ENCODE measurements at regions not wholly inside any gene's neighbourhood (a gene's known extent, or its start where the extent isn't known, plus 50 kb on each side); places are given as distances from the start of the nearest gene placed in this dataset.

- TF ChIP-seq CTCF (IDR thresholded peaks at IDR 0.05), result no peak
- intact Hi-C loops (cut with DNase I, micrococcal nuclease), result no loop called here
- ATAC-seq (no peak), DNase-seq (no peak)
- no peaks in the 10 kb centered on the region for H3K36me3 ChIP-seq (ENCODE audit: low read depth)
- no peaks in the 10 kb centered on the region for H3K9me3 ChIP-seq
- no peak overlapping the region for H3K4me3 ChIP-seq
- no peaks in the 10 kb centered on the region for H3K4me1 ChIP-seq (ENCODE audit: low read depth)
Observed at GRCh38 chrX:13518126-13518525, 51.3 kb upstream of the EGFL6 start.

- no peaks in the 10 kb centered on the region for H3K36me3 ChIP-seq (ENCODE audit: low read depth)
- no peak overlapping the region for H3K4me3 ChIP-seq
- no peak for ATAC-seq
- no peaks in the 10 kb centered on the region for H3K4me1 ChIP-seq (ENCODE audit: low read depth)
- DNase-seq, result no peak
- no peak for TF ChIP-seq CTCF (IDR thresholded peaks at IDR 0.05)
- no peaks in the 10 kb centered on the region for H3K9me3 ChIP-seq
- intact Hi-C loops (cut with DNase I, micrococcal nuclease), result no loop called here
Observed at GRCh38 chrX:13515211-13515930, 54.0 kb upstream of the EGFL6 start.

GRCh38 chrX:13511944-13512330 lies 57.5 kb upstream of the EGFL6 start:
- no peaks in the 10 kb centered on the region for H3K9me3 ChIP-seq
- ATAC-seq (no peak), DNase-seq (no peak)
- intact Hi-C loops (cut with DNase I, micrococcal nuclease), result no loop called here
- H3K4me1 ChIP-seq (ENCODE audit: low read depth), result no peaks in the 10 kb centered on the region
- H3K36me3 ChIP-seq (ENCODE audit: low read depth), result no peaks in the 10 kb centered on the region
- no peak for TF ChIP-seq CTCF (IDR thresholded peaks at IDR 0.05)
- H3K4me3 ChIP-seq, result no peak overlapping the region

DNA sequence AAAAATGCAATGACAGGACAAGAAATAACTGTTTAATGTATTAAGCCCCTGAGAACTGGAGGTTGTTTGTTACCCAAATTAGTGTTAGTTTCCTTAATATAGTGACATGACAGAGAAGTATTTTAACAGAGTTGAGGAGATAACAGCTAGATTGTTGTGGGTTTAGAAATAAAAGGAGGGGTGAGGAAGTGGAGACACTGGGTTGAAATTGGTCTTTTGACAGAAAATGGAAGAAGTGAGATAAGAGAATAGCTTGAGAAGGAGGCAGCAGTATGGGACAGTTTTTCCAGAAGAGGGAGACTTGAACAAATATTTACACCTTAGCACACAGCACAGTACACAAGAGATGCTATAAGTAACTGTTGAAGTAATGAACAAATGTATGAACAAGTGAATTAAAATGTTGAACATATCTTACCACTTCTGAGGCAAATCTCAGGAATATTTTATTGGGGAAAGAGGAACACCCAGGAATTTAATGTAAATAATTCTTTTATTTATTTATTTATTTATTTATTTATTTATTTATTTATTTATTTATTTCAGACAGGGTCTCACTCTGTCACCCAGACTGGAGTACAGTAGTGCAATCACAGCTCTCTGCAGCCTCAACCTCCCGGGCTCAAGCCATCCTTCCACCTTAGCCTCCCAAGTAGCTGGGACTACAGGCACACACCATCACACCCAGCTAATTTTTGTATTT lies 58.0 kb upstream of the EGFL6 start:
- ATAC-seq, result no peak
- no peak for TF ChIP-seq CTCF (IDR thresholded peaks at IDR 0.05)
- intact Hi-C loops (cut with DNase I, micrococcal nuclease), result no loop called here

DNA sequence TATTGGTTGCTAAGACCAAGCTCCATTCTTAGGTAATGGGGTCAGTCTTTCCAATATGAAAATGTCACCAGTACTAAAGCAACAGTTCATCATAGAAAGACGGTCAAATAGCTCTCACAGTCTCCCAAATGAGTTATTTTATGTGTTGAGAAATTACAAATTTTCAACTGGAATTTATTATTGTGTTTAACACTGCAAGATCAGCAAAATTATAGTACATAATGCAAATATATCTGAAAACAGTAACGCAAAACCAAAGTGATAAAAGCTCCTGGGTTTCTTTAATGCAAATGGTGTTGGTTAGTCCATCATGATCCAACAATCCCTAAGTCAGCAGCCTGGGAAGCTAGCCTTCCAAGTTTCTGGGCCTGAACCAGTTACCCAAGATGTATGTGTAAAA lies 61.5 kb upstream of the EGFL6 start:
- Histone ChIP-seq H3K4me1 (ENCODE audit: low read depth) (no peaks in the 10 kb centered on the region), H3K4me3 (no peak overlapping the region), H3K36me3 (ENCODE audit: low read depth) (no peaks in the 10 kb centered on the region), H3K9me3 (no peaks in the 10 kb centered on the region)
- no peak for DNase-seq
- no peak for TF ChIP-seq CTCF (IDR thresholded peaks at IDR 0.05)
- no peak for ATAC-seq
- intact Hi-C loops (cut with DNase I, micrococcal nuclease), result loop anchor here (5.0 to 10.0 kb wide), 3 partner anchors 137 to 524 kb away; no protein-coding TSS in a partner anchor

More for the DNA sequence above, 58.0 kb upstream of the EGFL6 start:
- H3K36me3 ChIP-seq (ENCODE audit: low read depth), result no peaks in the 10 kb centered on the region
- no peak for DNase-seq
- H3K4me1 ChIP-seq (ENCODE audit: low read depth), result no peaks in the 10 kb centered on the region
- no peaks in the 10 kb centered on the region for H3K9me3 ChIP-seq
- H3K4me3 ChIP-seq, result no peak overlapping the region
